NCI-H2029 treated with DMSO at 0.1 percent for 48 hours (cell line): ENCODE measurements at regions not wholly inside any gene's neighbourhood (a gene's known extent, or its start where the extent isn't known, plus 50 kb on each side); places are given as distances from the start of the nearest gene placed in this dataset.
"Not testable (repeated sequence)": the region's sequence is repeated elsewhere in the genome, so short reads cannot be mapped to it uniquely, and the experiment has no call there.

ENCODE experiments used
- DNase-seq: peaks from one replicate; lab custom pipeline; 2025; lab: John Stamatoyannopoulos, UW

DNA sequence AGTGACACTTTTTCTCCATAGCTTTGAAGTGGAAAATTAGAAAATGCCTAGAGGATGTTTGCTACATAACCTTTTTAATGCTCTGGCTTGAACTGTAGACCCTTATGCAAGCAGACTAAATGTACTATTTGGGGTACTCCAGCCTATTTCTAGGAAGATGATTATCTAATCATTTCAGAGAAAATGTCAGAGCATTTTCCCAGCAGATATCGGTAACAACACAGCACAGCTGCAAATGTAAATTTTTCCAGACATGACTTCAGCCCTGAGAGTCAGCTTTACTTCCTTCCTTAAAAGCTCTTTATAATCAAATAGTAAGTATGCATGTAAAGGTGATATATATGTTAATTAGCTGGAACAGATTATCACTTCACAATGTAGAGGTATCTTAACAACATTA lies 1647.1 kb downstream of the SUCLG1 start:
- DNase-seq: no peak

DNA sequence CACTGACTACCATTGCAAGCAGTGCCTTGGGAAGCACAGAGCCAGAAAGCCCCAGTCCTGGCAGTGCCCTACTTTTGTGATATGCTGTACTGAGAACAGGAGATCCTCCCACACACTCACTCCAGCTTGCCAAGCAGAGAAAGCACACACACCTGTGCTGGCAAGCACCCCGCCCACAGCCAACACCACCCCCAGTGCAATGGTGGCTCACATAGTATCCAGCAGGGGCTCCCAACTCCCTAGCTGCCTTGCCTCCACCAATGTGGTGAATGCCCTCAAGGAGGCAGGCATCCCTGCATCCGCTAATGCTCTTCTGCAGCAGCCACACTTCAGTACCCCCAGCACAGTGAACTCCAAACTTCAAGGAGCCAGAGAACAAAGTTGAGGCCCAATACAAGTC lies 1655.8 kb downstream of the SUCLG1 start:
- no peak for DNase-seq

DNA sequence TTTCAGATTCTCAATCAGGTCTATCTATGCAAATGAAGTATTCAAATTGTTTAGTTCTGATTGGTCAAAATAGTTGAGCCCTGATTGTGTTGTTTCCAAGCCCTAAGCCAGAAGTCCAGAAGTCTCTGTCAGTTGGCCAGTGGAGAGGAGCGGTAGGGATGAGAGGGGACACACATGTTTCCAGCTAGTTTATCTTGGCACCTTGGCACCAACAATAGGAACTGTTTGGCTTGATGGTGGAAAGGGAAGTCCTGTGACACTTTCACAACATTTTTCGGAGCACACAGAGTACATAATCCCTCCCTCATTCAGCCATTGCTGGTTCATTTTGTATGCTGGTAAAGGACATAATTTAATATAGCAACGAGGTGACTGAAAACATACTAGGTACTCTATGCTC lies 1661.6 kb downstream of the SUCLG1 start:
- no peak for DNase-seq

DNA sequence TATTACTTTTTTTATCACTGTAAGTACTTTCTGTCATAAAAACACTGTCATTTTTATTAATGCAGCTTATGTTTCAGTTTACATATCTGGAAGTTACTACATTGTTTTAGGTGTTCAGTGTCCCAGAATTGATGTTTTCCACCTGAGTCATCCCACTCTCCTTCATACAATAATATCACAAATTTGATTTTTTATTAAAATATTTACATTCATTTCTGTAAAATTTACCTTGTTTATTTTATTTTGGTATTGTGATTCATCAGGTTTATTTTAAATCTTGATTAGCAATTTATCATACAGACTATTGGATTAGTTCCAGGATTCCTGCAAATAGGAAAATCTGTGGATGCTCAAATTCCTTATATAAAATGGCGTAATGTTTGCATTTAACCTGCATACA lies 1662.9 kb downstream of the SUCLG1 start:
- DNase-seq: no peak

DNA sequence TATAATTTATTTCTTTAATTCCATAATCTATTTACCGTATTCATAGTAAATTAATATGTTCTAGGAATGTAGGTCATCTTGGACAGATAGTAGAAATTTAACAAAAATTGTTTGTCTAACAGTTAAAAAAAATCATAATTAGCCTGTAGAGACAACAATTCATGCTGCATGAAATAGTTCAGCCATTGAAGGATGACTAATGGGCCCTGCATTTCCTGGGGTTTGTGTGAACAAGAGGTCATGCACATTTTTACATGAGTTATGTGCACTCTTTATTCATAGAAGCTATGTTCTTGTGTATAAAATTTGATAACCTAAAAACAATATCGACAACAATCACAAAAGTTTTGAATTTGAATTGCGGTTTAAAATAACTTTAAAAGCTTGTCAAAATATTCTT lies 1663.6 kb downstream of the SUCLG1 start:
- no peak for DNase-seq

DNA sequence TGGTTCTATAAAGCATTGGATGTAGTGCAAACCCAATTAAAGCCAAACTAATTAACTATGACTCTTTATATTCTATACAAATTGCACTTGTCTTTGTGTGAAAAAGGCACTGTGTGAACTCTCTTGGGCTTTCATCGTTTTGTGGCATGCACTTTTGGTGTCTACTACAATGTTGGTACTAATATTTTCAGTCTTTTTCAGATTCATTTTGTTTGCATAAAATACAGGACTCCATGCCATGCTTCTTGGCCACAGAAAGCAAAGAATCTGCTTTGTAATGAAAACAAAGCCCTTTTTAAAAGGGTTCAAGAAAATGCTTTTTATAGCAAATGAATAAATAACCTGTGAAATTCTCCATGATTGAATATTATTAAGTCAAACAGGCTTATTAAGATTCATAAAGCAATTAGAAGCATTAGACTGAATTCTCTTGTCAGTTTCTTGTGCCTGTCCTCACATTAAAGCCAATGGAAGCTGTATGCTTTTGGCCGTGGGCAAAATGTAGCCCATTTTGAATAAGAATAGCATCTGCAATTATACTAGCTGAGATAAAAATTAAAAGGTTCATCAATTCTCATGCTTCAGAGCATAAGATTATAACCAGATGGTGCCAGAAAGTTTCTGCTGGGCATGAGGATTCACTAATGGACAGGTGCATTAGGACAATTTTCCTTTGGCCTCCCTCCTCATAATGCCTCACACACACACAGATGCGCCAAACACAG lies 1665.2 kb downstream of the SUCLG1 start:
- DNase-seq: no peak

DNA sequence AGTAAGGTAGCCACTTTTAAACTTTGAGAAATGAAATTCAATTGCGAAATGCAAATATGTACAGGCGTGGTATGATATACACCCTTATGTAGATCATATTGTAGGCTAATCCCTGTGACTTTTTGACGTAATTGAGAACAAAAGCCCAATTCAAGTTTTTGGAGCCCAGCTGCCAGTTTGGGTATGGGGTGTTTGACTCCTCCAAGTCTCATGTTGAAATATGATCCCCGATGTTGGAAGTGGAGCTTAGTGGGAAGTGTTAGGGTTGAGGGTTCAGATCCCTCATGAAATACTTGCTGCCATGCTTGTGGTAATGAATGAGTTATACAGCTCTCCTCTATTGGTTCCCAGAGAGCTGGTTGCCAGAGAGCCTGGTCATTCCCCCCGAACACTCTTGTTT lies 1666.8 kb downstream of the SUCLG1 start:
- DNase-seq: no peak

DNA sequence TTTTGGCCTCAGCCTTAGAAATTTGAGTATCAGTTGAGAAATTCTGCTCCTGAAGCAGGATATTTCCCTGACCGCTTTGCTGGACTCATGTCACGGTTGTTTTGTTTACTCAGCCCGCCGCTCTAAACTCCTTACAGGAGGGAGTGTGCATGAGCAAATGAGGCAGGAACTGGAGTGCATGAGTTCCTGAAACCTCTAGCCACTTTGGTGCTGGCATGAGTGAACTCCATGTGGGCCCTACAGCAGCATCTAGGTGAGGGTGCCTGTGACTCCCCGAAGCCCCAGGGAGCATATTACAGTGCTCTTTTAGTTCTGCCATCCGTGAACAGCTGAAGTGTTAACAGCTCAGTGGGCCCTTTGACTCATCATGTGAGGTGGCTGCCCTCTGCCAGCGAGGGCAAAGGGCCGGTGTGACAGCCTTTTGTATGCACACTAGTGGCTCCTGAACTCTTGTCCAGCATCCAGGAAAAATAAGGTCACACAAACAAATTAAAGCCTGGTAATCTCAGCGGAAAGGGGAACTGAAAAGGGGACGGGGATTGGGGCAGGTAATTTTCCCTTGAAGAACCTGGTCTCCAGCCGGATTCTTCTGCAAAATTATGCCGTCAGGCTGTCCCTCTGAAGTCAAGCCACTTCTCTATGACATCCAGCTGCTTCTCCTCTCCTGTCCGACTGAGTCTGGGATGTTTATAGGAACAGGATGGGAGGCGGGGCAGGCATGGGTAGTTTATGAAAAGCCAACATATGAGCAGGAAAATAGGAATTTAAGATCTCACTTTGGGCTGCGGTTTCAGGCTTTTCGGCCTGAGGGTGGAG lies 1668.7 kb downstream of the SUCLG1 start:
- DNase-seq: peak; percentile 35

DNA sequence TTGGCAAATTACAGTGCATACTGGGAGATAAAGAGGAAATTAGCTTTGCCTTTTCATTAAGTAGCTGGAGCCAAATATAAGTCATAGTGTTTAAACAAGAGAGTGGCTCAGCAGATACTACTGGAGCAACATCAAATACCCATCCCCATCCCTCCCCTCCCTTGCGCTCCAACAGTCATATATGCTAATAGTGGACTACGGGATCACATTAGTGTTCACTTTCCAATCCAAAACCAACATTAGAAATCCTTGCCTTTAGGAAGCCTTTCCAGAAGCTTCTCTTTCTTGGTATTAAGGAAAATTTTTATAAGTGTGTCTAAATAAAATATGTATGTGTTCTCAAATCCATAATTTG lies 1669.3 kb downstream of the SUCLG1 start:
- no peak for DNase-seq

DNA sequence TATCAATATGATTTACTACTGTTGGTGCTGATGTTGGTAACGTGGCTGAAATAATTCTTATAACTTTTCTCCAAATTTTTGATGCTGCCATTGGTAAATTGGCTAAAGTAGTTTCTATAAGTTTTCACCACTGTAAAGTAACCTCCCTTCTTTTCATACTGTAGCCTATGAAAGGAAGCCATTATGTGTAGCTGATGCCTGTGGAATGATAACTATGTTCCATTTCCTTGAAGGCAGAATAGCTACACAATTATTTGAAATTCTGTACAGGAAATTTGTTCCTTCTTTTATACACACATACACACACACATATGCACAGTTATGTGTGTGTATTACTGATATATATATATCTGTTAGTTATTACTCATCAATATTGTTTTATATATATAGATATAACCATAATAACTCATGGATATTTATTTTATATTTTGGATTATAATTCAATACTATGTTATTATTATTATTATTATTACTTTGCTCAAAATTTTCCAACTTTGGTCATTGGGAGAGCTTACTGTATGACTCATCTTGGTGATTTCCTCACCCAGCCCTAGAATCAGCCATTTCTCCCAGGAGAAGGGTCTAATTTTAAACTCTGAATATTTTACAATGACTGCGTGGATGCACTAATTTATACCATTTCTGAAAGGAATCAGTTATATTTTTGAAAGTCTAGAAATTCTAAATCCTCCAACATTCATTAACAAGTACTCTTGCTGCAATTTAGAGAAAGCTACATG lies 1677.7 kb downstream of the SUCLG1 start:
- DNase-seq: no peak

DNA sequence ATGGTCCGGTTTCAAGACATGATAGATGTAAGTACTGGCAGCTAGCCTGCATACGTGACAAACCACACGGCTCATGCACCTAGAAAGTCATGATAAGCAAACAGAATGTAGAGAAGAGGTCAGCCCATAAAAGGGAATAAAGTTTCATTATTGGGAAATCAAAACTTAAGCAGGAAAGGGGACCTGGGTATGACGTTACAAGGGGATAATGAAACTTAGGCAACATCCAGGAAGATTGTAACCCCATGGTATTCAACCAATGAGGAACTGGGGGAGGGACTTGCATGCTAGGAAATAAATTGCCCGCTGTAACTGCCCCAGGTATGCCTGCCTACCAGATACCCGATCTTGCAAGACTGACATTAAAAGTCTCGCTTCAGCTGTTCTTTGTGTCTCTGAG lies 1679.0 kb downstream of the SUCLG1 start:
- no peak for DNase-seq

DNA sequence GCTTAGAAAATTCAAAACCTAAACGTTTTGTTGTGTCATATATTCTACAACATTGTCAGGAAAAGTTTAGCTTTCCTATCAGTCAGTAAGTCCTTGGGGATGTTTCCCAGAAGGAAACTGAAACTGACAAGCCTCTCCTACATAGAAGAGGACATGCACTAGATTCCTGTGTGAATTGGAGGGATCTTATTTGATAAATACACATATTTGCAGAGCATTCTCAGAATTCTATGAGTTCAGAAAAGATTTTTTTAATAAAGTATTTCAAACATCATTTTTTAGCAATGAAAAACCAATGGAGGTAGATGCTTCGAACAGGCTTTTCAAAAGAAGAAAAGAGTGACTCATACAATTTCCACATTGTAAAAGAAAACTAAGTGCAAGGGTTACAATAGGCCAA lies 1706.7 kb downstream of the SUCLG1 start:
- DNase-seq: no peak

DNA sequence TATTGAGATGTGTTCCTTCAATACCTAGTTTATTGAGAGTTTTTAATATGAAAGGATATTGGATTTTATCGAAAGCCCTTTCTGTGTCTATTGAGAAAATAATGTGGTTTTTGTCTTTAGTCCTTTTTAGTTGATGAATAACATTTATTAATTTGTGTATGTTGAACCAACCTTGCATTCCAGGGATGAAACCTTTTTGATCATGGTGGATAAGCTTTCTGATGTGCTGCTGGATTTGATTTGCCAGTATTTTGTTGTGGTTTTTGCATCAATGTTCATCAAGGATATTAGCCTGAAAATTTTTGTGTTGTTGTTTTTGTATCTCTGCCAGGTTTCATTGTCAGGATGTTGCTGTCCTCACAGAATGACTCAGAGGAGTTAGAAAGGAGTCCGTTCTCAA lies 1710.4 kb downstream of the SUCLG1 start:
- no peak for DNase-seq

DNA sequence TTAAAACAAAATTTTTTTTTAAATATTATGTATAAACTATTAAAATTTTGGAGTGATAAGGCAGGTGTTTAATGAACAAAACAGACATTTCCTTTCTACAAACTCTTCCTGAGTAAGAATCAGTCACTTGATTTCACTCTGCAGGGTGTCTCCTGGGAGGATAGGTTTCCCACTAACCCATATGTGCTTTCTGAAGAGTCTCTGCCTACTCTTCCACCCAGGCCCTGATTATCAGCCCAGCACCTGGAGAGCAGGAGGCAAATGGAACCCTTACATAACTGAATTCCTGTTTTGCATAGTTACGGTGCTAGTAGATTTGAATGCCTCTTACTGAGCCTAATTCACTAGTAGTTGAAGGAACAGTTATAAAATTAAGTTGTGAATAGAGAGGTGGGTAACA lies 1718.6 kb downstream of the SUCLG1 start:
- DNase-seq: no peak

DNA sequence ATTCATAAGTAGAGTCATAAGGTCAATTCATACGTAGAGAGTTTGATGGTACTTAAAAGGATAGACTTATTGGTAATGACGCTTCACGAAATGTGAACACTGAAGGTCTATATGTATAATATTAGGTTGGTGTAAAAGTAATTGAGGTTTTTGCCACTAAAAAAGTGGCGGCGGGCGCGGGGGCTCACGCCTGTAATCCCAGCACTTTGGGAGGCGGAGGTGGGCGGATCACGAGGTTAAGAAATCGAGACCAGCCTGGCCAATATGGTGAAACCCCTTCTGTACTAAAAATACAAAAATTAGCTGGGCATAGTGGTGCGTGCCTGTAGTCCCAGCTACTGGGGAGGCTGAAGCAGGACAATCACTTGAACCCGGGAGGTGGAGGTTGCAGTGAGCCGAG lies 1721.1 kb downstream of the SUCLG1 start:
- DNase-seq: not testable (repeated sequence)

DNA sequence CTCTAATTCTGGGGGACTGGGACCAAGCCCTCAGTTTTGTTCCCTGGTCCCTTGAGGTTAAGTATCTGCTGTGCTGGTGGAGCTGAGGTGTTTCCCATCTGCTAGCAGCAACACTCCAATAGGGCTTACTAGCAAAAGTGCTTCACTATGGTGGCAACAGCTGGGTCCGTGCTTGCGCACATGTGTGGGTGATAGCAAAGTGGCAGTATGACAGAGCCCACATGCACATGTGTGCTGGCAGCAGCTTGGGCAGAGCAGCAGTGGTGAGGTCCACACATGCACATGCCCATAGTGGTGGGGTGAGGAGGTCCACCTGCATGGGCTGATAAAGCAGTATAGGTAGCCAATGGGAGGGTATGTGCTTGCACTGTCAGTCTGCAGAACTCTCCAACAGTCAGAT lies 1723.7 kb downstream of the SUCLG1 start:
- DNase-seq: no peak

DNA sequence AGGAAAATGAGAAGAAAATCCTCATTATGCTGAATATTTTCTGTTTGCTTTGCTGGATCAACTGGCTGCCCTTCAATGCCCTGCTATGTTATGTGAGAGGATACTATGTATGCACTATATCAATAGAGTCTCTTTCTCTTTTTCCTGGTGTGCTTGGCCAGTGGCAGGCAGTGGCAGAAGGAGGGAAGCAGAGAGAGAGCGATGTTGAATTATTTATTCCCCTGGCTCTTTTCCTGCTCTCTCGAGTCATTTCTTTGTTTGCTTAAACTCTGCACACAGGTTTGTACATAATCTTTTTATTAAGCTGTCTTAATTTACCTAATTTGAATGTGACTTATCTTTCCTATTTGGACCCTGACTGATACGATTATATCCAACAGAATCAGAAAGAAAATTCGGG lies 1727.3 kb downstream of the SUCLG1 start:
- DNase-seq: peak; percentile 37

DNA sequence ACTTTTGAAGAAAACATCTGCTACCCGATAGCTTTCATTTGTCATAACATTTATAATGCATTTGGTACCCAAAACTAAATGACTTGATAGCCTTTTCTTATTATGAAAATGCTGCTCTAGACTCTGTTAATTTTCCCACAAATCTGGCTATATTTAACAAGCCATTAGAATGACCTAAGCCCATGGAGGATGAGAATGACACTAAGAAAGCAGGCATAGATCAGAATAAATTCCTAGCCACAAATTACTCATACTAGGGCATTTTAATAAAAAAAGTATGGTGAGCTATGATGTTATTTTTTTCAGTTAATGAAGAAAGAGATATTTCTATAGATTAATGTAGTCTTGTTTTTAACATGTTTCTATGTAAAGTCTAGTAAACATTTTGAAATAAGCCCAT lies 1728.3 kb downstream of the SUCLG1 start:
- no peak for DNase-seq

DNA sequence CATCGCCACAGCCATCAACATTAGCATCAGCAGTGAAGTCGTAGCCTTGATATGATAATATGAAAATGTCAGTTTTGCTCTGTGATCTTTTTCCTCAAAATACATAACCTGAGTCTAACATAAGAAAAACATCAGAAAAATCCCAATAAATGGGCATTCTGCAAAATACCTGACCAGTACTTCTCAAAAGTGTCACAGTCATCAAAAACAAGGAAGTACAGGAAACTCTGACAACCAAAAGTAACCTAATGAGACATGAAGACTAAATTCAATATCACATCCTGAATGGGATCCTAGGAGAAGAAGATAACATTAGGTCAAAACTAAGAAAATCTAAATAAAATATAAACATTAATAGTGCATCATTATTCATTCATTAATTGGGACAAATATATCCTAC lies 1731.0 kb downstream of the SUCLG1 start:
- DNase-seq: no peak

DNA sequence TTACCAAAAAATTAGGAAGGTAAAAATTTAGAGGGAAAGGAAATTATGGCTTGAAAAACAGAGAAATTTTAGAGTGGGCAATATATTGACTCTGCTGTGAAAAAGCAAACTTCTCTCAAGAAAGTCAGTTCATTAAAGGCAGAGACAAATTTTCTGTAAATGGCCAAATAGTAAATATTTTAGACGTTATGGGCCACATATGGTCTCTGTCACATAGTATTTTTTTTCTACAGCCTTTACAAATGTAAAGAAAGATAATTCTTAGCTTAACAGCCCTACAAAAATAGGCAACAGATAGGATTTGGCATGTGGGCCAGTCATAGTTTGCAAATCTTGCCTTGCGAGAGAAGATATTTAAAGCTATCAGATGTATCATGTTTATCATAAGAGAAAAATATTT lies 1750.4 kb downstream of the SUCLG1 start:
- no peak for DNase-seq

DNA sequence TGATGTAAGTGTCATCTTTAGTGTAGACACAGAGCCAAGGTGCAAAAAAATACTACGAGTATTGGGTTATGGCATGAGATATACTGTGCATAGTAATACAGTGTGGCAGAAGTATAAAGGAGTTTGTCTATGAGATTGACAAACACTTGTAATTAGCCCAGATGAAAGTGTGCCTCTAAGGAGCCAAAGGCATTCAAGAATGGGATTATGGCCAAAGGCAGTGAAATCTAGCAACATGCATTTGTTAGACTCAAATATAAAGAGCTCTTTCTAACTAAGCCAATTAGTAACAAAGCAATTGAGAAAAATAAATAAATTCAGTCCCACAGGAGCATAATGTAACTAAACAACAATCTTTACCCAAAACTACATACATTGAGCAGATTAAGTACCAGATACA lies 1761.8 kb downstream of the SUCLG1 start:
- DNase-seq: no peak

DNA sequence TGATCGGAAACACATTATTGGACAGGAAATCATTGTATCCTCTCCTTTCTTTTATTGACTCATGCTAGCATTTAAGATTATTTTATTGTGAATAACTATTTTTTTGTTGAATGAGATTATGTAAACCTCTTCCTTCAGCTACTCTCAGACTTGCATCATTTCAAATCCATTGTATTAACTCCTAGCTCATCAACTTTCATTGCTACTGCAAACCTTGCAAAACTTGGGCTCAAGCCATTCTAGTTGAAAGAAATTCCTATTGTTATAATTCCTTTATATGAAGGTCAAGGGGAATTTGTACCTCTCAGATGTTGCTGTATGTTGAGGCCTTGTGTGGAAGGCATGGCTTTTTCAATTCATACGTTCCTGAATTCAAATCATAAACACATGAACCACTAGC lies 1764.6 kb downstream of the SUCLG1 start:
- DNase-seq: no peak

DNA sequence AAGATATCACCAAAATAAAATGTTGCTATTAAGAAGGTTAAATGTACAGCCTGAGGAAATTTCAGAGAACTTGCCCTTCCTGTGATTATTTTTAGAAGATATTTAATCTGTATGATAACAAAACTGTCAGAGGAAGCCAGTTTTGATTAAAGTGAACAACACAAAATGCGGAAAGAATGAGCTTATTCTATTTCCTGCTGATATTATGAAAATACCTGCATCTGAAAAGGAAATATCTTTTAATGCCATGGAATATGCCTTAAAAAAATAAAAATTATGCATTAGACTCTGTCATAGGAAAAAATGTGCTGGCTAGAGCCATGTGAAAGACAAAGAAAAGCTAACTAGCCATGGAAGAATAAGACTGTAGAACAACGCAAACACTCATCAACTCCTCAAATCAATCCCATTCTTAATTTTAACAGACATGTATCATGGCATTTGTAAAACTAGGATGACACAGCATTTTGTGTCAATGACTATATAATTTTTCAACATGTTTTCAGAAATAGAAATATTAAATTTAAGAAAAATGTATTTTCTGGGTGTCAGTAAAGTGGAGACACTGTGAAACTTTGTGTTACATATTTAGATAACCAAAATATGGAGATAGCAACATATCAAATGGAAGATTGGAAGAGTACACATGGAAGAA lies 1768.2 kb downstream of the SUCLG1 start:
- DNase-seq: no peak
